Tibial artery (tissue), 4 donors: ENCODE measurements at regions not wholly inside any gene's neighbourhood (a gene's known extent, or its start where the extent isn't known, plus 50 kb on each side); places are given as distances from the start of the nearest gene placed in this dataset.
"Not testable (repeated sequence)": the region's sequence is repeated elsewhere in the genome, so short reads cannot be mapped to it uniquely, and the experiment has no call there.

Experiments
- DNase-seq, 2 donors: peaks; one replicate each; pipeline ENCODE4 v3.0.0-alpha.2; 2019
- H3K27ac ChIP-seq, 2 donors: fragments of 200-600 bp; sonication (generic) in 1 of 2; 1 replicate in 1 of 2; 2 replicates in 1 of 2; pipeline ENCODE4 v1.5.1; 2018 to 2019; ENCODE audit warnings: mild to moderate bottlenecking in 1 of 2
- H3K27me3 ChIP-seq, 2 donors: fragments of 200-600 bp; sonication (generic) in 1 of 2; one replicate each; pipeline versions ENCODE4 v1.5.1 to v1.6.0; 2016 to 2019
- H3K36me3 ChIP-seq, 3 donors: fragments of 200-600 bp; sonication (generic) in 2 of 3; one replicate each; pipeline ENCODE4 v1.5.1; 2016 to 2019; ENCODE audit warnings: mild to moderate bottlenecking in 2 of 3
- H3K4me1 ChIP-seq, 4 donors: fragments of 200-600 bp; sonication (generic) in 2 of 4; 1 replicate in 3 of 4; 2 replicates in 1 of 4; pipeline ENCODE4 v1.5.1; 2016 to 2019
- H3K4me3 ChIP-seq, 2 donors: fragments of 200-600 bp; sonication (generic) in 1 of 2; 1 replicate in 1 of 2; 2 replicates in 1 of 2; pipeline ENCODE4 v1.5.1; 2018 to 2019; ENCODE audit warnings: mild to moderate bottlenecking in 2 of 2
- H3K9me3 ChIP-seq, 3 donors: fragments of 200-600 bp; sonication (generic) in 1 of 3; one replicate each; pipeline ENCODE4 v1.5.1; 2016 to 2019
- intact Hi-C: fragments of 100-400 bp; cut with DNase I; formaldehyde crosslinking; loops from one replicate; pipeline ENCODE4 v1.15.0; 2023; ENCODE audit warnings: low total_unique reads
- TF ChIP-seq, protein P1 (sequence below), 2 experiments: fragments of 200-600 bp in 1 of 2; fragments of 450-650 bp in 1 of 2; IDR thresholded peaks; one replicate each; pipeline ENCODE4 v1.5.1; 2017 to 2019; ENCODE audit warnings: antibody characterized with exemption in 2 of 2, mild to moderate bottlenecking in 1 of 2, moderate library complexity in 1 of 2

DNA sequence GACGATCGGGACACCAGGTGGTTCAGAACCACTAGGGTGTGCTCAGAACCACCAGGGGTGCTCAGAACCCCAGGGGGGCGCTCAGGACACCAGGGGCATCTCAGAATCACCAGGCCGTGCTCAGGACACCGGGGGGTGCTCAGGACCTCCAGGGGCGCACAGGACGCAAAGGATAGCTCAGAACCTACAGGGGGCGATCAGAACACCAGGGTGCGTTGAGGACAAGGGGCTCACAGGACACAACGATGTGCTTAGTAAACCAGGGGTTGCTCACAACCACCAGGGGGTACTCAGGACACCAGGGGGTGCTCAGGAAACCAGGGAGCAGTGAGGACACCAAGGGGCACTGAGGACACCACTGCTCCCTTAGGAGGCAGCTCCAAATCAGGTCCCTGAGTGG, 166.3 kb downstream of the ZNF267 start:
- H3K4me1 ChIP-seq, H3K36me3 ChIP-seq, H3K9me3 ChIP-seq, H3K27ac ChIP-seq, H3K4me3 ChIP-seq, intact Hi-C loops, DNase-seq, H3K27me3 ChIP-seq: not testable (repeated sequence)

DNA sequence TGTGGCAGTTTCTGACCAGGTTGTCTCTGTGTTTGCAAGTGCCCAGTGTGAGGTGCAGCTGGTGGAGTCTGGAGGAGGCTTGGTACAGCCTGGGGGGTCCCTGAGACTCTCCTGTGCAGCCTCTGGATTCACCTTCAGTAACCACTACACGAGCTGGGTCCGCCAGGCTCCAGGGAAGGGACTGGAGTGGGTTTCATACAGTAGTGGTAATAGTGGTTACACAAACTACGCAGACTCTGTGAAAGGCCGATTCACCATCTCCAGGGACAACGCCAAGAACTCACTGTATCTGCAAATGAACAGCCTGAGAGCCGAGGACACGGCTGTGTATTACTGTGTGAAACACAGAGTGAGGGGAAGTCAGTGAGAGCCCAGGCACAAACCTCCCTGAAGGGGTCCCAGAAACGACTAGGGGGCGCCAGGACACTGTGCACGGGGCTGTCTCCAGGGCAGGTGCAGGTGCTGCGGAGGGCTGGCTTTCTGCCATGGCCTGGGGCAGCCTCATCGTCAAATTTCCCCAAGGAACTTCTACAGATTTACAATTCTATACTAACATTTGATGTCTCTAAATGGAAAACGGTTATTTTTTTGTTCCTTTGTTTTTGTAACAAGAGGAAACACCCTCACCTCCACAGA, 187.0 kb upstream of the TP53TG3D start:
- intact Hi-C loops, H3K9me3 ChIP-seq, H3K27ac ChIP-seq, H3K27me3 ChIP-seq, DNase-seq, H3K36me3 ChIP-seq, H3K4me1 ChIP-seq, H3K4me3 ChIP-seq: not testable (repeated sequence)

DNA sequence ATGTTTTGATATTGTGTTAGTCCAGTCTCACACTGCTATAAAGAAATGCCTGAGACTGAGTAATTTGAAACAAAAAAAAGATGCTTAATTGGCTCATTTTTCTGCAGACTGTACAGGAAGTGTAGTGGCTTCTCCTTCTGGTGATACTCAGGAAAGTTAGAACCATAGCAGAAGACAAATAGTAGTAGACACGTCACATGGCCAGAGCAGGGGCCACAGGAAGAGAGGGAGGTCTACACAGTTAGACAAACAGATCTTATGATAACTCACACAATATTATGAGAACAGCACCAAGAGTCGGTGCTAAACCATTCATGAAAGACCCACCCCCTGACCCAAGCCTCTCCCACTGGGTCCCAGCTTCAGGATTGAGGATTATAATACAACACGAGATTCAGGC, 181.5 kb upstream of the TP53TG3D start:
- H3K36me3 ChIP-seq, H3K4me3 ChIP-seq, H3K27me3 ChIP-seq, H3K27ac ChIP-seq, H3K9me3 ChIP-seq, DNase-seq, H3K4me1 ChIP-seq, intact Hi-C loops: not testable (repeated sequence)

DNA sequence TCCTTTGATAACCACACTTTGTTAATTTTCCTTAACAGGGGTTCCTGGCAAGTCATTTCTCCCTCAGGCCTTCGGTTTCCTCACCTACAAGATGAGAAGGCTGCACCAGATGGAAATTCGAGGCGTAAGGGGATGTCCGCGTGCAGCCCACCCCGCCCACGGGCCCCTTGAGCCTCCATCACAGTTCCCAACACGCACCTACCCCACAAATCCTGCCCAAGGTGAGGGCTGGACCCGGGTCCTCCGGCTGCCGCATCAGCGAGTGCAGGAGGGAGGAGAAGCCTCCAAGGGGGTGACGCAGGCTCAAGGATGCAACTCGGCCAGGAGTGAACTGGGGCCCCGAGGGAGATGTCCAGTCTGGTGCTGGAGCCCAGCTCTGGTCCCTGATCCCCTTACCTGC, 169.2 kb upstream of the TP53TG3D start:
- H3K4me3 ChIP-seq, H3K27ac ChIP-seq, H3K36me3 ChIP-seq, H3K9me3 ChIP-seq, H3K4me1 ChIP-seq, intact Hi-C loops: not testable (repeated sequence)
- peak in 1 of 2 donors; percentile 37 for DNase-seq
- H3K27me3 ChIP-seq = peaks cover 0 to 10% of the 10 kb centered on the region in 2 donors

DNA sequence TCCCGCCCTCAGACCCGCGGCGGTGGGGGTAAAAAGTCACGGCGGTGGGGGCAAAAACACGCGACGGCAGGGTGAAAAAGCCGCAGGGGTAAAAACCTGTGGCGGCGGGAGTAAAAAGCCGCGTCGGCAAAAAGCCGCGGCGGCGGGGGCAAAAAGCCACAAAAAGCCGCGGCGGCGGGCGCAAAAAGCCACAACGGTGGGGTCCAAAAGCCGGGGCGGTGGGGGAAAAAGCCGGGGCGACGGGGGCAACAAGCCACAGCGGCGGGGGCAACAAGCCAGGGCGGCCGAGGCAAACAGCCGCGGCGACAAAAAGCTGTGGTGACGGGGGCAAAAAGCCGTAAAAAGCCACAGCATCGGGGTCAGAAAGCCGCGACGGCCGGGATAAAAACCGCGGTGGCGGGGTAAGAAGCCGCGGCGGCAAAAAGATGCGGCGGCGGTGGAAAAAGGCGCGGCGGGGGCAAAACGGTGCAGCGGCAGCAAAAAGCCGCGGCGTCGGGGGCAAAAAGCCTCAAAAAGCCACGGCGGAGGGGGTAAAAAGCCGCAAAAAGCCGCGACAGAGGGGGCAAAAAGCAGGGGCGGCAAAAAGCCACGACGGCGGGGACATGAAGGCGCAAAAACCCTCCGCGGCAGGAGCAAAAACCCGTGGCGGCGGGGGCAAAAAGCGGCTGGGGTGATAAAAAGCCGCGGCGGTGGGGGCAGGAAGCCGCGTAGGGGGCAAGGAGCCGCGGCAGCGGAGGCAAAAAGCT, 168.3 kb upstream of the TP53TG3D start:
- H3K36me3 ChIP-seq, H3K27ac ChIP-seq, intact Hi-C loops, H3K9me3 ChIP-seq, H3K4me1 ChIP-seq: not testable (repeated sequence)
- peak in 1 of 2 donors; percentile 24 for DNase-seq
- H3K4me3 ChIP-seq = peak overlapping the region in 1 of 2 donors; percentile 47
- H3K27me3 ChIP-seq = peaks cover 0 to 10% of the 10 kb centered on the region in 2 donors

DNA sequence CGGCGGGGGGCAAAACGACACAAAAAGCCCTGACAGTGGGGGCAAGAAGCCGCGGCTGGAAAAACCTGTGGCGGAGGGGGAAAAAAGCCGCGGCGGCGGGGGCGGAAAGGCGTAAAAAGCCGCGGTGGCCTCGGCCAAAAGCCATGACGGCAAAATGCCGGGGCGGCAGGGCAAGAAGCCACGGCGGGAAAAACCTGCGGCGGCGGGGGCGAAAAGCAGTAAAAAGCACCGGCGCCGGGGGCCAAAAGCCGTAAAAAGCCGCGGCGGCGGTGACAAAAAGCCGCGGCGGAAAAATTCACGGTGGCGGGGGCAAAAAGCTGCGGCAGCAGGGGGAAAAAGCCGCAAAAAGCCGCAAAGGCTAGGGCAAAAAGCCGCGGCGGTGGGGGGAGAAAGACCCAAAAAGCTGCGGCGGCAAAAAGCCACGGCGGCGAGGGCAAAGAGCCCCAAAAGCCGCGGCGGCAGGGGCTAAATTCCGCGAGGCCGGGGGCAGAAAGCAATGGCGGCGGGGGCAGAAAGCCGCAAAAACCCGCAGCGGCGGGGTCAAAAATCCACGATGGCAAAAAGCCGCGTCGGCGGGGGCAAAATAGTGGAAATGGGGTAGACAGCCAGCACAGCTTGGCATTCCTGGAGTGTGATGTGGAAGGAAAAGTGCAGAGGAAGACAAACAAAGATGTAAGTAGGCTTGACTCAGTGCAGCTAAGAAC, 167.5 kb upstream of the TP53TG3D start:
- peaks cover 0 to 10% of the 10 kb centered on the region in 2 donors for H3K27me3 ChIP-seq
- peak in 1 of 2 donors; percentile 17 for DNase-seq
- not testable (repeated sequence) for H3K27ac ChIP-seq

DNA sequence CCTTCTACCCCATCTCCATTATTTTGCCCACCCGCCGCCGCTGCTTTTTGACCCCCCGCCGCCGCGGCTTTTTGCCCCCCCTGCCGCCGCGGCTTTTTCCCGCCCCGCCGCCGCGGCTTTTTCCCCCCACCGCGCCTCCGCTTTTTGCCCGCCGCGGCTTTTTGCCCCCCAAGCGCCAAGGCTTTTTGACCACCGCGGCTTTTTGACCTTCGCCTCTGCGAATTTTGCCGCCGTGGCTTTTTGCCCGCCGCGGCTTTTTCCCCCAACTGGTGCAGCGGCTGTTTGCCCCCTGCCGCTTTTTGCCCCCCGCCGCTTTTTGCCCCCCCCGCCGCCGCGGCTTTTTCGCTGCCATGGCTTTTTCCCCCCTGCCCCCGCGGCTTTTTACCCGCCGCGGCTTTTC, 137.5 kb upstream of the TP53TG3D start:
- H3K27ac ChIP-seq, intact Hi-C loops, H3K9me3 ChIP-seq, H3K4me1 ChIP-seq, H3K36me3 ChIP-seq: not testable (repeated sequence)
- Histone ChIP-seq H3K27me3 (peaks cover 0 to 14% of the 10 kb centered on the region in 2 donors), H3K4me3 (peak overlapping the region; percentile 33 to 59)
- DNase-seq = peak in 1 of 2 donors; percentile 45

More for the DNA sequence above, 167.5 kb upstream of the TP53TG3D start:
- H3K36me3 ChIP-seq, intact Hi-C loops, H3K4me1 ChIP-seq, H3K9me3 ChIP-seq: not testable (repeated sequence)
- peak overlapping the region in 1 of 2 donors; percentile 47 for H3K4me3 ChIP-seq

DNA sequence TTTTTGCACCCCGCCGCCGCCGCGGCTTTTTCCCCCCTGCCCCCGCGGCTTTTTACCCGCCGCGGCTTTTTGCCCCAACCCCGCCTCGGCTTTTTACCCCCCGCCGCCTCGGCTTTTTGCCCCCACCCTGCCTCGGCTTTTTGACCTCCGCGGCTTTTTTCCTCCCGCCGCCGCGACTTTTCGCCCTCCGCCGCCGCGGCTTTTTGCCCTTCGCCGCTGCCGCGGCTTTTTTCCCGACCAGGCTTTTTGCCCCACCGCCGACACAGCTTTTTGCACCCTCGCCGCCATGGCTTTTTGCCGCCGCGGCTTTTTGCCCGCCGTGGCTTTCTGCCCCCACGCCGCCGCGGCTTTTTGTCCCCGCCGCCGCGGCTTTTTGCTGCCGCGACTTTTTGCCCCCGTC, 137.0 kb upstream of the TP53TG3D start:
- H3K9me3 ChIP-seq = no peaks in the 10 kb centered on the region
- peak overlapping the region; percentile 33 to 59 for H3K4me3 ChIP-seq
- peak in 1 of 2 donors; percentile 19 for DNase-seq
- H3K4me1 ChIP-seq = peaks cover 0 to 10% (median 4%) of the 10 kb centered on the region in 4 donors
- peaks cover 0 to 14% of the 10 kb centered on the region in 2 donors for H3K27me3 ChIP-seq
- no peak overlapping the region for H3K27ac ChIP-seq
- intact Hi-C loops = no loop called here
- TF ChIP-seq, protein P1, sequence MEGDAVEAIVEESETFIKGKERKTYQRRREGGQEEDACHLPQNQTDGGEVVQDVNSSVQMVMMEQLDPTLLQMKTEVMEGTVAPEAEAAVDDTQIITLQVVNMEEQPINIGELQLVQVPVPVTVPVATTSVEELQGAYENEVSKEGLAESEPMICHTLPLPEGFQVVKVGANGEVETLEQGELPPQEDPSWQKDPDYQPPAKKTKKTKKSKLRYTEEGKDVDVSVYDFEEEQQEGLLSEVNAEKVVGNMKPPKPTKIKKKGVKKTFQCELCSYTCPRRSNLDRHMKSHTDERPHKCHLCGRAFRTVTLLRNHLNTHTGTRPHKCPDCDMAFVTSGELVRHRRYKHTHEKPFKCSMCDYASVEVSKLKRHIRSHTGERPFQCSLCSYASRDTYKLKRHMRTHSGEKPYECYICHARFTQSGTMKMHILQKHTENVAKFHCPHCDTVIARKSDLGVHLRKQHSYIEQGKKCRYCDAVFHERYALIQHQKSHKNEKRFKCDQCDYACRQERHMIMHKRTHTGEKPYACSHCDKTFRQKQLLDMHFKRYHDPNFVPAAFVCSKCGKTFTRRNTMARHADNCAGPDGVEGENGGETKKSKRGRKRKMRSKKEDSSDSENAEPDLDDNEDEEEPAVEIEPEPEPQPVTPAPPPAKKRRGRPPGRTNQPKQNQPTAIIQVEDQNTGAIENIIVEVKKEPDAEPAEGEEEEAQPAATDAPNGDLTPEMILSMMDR (IDR thresholded peaks at IDR 0.05) = no peak
- no peaks in the 10 kb centered on the region for H3K36me3 ChIP-seq

DNA sequence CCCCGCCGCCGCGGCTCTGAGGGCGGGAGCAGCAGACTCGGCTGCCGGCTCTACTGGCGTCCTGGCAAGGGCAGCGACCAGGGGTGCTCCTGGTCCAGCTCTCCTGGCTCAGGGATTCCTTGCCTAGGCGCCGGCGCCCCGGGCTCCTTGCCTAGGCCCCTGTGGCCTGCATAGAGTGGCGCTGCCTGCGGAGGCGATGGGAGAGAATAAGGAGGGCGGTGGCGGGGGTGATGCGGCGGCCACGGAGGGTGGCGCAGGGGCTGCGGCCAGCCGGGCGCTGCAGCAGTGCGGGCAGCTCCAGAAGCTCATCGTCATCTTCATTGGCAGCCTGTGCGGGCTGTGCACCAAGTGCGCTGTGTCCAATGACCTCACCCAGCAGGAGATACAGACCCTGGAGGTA, 136.6 kb upstream of the TP53TG3D start:
- intact Hi-C loops, H3K27ac ChIP-seq, H3K4me1 ChIP-seq, H3K9me3 ChIP-seq, H3K36me3 ChIP-seq: not testable (repeated sequence)
- H3K27me3 ChIP-seq = peaks cover 0 to 14% of the 10 kb centered on the region in 2 donors
- DNase-seq = peak in 1 of 2 donors; percentile 31
- peak overlapping the region; percentile 33 to 59 for H3K4me3 ChIP-seq

DNA sequence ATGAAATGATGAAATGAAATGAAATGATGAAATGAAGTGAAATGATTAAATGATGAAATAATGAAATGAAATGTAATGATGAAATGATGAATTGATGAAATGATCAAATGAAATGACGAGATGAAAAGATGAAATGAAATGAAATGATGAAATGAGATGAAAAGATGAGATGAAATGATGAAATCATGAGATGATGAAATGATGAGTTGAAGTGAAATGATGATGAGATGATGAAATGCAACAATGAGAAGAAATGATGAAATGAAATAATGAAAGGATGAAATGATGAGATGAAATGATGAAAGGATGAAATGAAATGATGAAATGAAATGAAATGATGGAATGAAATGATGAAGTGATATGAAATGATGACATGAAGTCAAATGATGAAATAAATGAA, 132.7 kb upstream of the TP53TG3D start:
- H3K36me3 ChIP-seq, H3K4me3 ChIP-seq, H3K9me3 ChIP-seq, intact Hi-C loops, H3K4me1 ChIP-seq, H3K27ac ChIP-seq, DNase-seq: not testable (repeated sequence)
- H3K27me3 ChIP-seq = peaks cover 0 to 14% of the 10 kb centered on the region in 2 donors

DNA sequence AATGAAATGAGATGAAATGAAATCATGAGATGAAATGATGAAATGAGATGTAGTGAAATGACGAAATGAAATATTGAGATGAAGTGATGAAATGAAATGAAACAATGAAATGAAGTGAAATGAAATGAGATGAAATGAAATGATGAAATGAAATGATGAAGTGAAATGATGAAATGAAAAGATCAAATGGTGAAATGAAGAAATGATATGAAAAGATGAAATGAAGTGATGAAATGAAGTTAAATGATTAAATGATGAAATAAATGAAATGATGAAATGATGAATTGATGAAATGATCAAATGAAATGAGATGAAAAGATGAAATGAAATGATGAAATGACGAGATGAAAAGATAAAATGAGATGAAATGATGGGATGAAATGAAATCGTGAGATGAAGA, 132.3 kb upstream of the TP53TG3D start:
- H3K36me3 ChIP-seq, DNase-seq, H3K27ac ChIP-seq, H3K4me1 ChIP-seq, H3K9me3 ChIP-seq, H3K4me3 ChIP-seq, intact Hi-C loops: not testable (repeated sequence)
- peaks cover 0 to 10% of the 10 kb centered on the region in 2 donors for H3K27me3 ChIP-seq

DNA sequence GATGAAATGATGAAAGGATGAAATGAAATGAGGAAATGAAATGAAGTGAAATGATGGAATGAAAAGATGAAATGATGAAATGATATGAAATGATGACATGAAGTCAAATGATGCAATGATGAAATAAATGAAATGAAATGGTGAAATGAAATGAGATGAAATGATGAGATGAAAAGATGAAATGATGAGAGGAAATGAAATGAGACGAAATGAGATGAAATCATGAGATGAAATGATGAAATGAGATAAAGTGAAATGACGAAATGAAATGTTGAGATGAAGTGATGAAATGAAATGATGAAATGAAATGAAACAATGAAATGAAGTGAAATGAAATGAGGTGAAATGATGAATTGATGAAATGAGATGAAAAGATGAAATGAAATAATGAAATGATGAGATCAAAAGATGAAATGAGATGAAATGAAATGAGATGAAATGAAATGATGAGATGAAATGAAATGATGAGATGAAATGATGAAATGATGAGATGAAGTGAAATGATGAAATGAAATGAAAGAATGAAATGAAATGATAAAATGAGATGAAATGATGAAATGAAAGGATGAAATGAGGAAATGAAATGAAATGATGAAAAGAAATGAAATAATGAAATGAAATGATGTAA, 131.7 kb upstream of the TP53TG3D start:
- H3K4me1 ChIP-seq, H3K27ac ChIP-seq, intact Hi-C loops, H3K36me3 ChIP-seq, H3K27me3 ChIP-seq, H3K4me3 ChIP-seq, DNase-seq, H3K9me3 ChIP-seq: not testable (repeated sequence)
